ENCODE measurements at regions not wholly inside any gene's neighbourhood (a gene's known extent, or its start where the extent isn't known, plus 50 kb on each side); places are given as distances from the start of the nearest gene placed in this dataset.

DNA sequence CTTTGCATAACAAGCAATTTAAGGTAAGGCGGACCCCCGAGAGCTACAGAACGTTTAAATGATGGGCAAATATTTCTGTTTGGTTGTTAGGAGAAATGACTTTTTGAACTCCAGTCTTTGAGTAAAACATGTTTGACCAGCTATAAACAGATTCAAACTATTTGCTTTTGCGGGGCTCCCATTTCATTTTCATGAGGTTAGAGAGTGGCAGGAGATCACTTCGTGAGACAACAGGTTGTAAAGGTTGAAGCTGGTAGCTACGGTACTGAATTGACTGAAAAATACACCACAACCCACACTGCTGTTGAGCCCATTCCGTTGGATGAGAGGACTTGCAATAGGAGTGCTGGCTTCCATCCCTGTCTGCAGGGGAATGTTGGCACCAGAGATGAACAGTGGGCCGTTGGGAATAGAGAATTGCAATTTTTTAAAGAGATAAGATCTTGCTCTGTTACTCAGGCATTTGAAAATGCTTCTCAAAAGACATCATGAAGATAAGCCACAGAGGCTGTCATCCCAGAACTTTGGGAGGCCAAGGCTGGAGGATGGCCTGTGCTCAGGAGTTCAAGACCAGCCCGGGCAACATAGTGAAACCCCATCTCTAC is 65.7 kb upstream of the CARD11 start (continued):
- TF ChIP-seq, protein P1, sequence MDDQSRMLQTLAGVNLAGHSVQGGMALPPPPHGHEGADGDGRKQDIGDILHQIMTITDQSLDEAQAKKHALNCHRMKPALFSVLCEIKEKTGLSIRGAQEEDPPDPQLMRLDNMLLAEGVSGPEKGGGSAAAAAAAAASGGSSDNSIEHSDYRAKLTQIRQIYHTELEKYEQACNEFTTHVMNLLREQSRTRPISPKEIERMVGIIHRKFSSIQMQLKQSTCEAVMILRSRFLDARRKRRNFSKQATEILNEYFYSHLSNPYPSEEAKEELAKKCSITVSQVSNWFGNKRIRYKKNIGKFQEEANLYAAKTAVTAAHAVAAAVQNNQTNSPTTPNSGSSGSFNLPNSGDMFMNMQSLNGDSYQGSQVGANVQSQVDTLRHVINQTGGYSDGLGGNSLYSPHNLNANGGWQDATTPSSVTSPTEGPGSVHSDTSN (IDR thresholded peaks at IDR 0.05) = no peak
- TF ChIP-seq, protein P2, sequence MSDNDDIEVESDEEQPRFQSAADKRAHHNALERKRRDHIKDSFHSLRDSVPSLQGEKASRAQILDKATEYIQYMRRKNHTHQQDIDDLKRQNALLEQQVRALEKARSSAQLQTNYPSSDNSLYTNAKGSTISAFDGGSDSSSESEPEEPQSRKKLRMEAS (IDR thresholded peaks at IDR 0.05; ENCODE audit: low read depth) = no peak
- no peak for TF ChIP-seq NRF1 (IDR thresholded peaks at IDR 0.05; ENCODE audit: low read depth, low read length)
- no peak for TF ChIP-seq ELF1 (IDR thresholded peaks at IDR 0.05)
- no peak for TF ChIP-seq SMC3 (IDR thresholded peaks at IDR 0.05; ENCODE audit: low read depth, low read length)
- TF ChIP-seq, protein P3, sequence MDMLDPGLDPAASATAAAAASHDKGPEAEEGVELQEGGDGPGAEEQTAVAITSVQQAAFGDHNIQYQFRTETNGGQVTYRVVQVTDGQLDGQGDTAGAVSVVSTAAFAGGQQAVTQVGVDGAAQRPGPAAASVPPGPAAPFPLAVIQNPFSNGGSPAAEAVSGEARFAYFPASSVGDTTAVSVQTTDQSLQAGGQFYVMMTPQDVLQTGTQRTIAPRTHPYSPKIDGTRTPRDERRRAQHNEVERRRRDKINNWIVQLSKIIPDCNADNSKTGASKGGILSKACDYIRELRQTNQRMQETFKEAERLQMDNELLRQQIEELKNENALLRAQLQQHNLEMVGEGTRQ (IDR thresholded peaks at IDR 0.05; ENCODE audit: borderline replicate concordance, low read depth, low read length) = no peak
- no peak for TF ChIP-seq TEAD4 (IDR thresholded peaks at IDR 0.05; ENCODE audit: borderline replicate concordance, insufficient read depth)

DNA sequence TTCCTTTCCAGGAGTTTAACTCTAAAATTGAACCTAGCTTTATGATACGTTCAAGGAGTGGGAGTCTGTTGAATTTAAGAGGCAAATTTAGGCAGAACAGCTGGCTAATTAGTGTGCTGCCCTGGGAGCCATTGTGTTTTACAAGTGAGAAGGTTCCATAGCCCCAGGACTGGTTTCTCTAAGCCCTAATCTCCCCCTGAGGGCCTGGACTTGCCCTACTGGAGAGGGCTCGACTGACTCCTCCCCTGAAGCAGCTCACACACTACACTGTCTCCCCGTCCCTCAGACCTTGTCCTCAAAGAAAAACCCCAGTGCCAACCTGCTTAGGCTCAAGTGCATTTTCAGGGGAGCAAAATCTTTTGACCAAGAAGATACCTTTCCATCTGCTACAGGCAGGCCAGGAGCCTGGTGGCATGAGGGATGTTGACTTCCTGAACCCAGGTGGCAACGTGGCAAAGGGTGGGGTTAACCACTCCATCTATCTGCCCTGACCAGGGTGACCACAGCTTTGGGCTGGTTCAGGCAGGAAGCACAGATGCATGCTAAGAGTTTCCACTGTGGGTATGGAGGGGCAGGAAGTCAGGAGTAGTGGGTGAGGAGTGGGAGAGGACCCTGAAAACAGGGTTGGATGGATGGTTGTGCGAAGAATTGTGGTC is 68.9 kb upstream of the CARD11 start:
- peaks cover 4% of the 10 kb centered on the region; the same call in 1 of the 2 replicates for H3K9me3 ChIP-seq
- no peak overlapping the region for H3K27ac ChIP-seq (ENCODE audit: low read depth in 2 of 2, low read length in 1 of 2)
- no peaks in the 10 kb centered on the region for H3K36me3 ChIP-seq (replicated peaks in 1 of 2; ENCODE audit: control insufficient read depth in 1 of 2, insufficient read depth in 2 of 2, low read length in 1 of 2)
- H3K9ac ChIP-seq = no peak overlapping the region
- no peaks in the 10 kb centered on the region for H3K9me2 ChIP-seq
- CTCF ChIA-PET = interaction anchor here (1.4 to 1.8 kb wide), 4 partner anchors 9 to 248 kb away, joined by 3 to 6 read pairs (median 4); no protein-coding TSS in a partner anchor
- H3K27me3 ChIP-seq (ENCODE audit: insufficient read depth) = no peaks in the 10 kb centered on the region
- 7% methylated on average over 5 of the region's 5 CpGs for whole genome bisulfite sequencing (ENCODE audit: low lambda C conversion rate)
- H2AFZ ChIP-seq (ENCODE audit: low read depth) = no peak overlapping the region
- TF ChIP-seq, protein P1 (IDR thresholded peaks at IDR 0.05) = no peak
- TF ChIP-seq TCF12 (IDR thresholded peaks at IDR 0.05) (no peak), GATA2 (CRISPR knock-in tag; IDR thresholded peaks at IDR 0.05) (no peak), CHD2 (IDR thresholded peaks at IDR 0.05; ENCODE audit: low read length, partially characterized antibody) (no peak), GABPA (IDR thresholded peaks at IDR 0.05; ENCODE audit: low read depth) (no peak), ELF1 (IDR thresholded peaks at IDR 0.05) (no peak), RAD21 (IDR thresholded peaks at IDR 0.05; ENCODE audit: low read length) (no peak)
- TF ChIP-seq, protein P4, sequence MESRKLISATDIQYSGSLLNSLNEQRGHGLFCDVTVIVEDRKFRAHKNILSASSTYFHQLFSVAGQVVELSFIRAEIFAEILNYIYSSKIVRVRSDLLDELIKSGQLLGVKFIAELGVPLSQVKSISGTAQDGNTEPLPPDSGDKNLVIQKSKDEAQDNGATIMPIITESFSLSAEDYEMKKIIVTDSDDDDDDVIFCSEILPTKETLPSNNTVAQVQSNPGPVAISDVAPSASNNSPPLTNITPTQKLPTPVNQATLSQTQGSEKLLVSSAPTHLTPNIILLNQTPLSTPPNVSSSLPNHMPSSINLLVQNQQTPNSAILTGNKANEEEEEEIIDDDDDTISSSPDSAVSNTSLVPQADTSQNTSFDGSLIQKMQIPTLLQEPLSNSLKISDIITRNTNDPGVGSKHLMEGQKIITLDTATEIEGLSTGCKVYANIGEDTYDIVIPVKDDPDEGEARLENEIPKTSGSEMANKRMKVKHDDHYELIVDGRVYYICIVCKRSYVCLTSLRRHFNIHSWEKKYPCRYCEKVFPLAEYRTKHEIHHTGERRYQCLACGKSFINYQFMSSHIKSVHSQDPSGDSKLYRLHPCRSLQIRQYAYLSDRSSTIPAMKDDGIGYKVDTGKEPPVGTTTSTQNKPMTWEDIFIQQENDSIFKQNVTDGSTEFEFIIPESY (IDR thresholded peaks at IDR 0.05; ENCODE audit: borderline replicate concordance, low read depth) = no peak
- TF ChIP-seq, protein P3 (IDR thresholded peaks at IDR 0.05; ENCODE audit: borderline replicate concordance, low read depth, low read length) = no peak
- POLR2A ChIA-PET = no interaction called here
- H3F3A ChIP-seq (replicated peaks; ENCODE audit: insufficient read depth) = no peaks in the 10 kb centered on the region
- H3K79me2 ChIP-seq (ENCODE audit: insufficient read depth) = no peaks in the 10 kb centered on the region
- no peak overlapping the region for H3K4me2 ChIP-seq
- H3K4me3 ChIP-seq (ENCODE audit: low read depth in 2 of 2, low read length in 1 of 2) = no peak overlapping the region
- H4K20me1 ChIP-seq (ENCODE audit: insufficient read depth) = no peaks in the 10 kb centered on the region
- H3K4me1 ChIP-seq (ENCODE audit: control insufficient read depth in 1 of 2, insufficient read depth in 2 of 2, low read depth in 1 of 2, low read length in 1 of 2) = no peaks in the 10 kb centered on the region; a peak in 1 of 4 replicates
- no peak for DNase-seq
